NOMO-1 (cell line): ENCODE measurements at regions not wholly inside any gene's neighbourhood (a gene's known extent, or its start where the extent isn't known, plus 50 kb on each side); places are given as distances from the start of the nearest gene placed in this dataset.
"Not testable (repeated sequence)": the region's sequence is repeated elsewhere in the genome, so short reads cannot be mapped to it uniquely, and the experiment has no call there.

Source experiments
- DNase-seq, 2 experiments: peaks; one replicate each; lab custom pipeline; 2025; ENCODE audit not compliant: unreplicated experiment in 2 of 2; lab: John Stamatoyannopoulos, UW

- DNase-seq, result no peak
Observed at GRCh38 chr14:54010981-54011380, 54.4 kb upstream of the BMP4 start.

DNA sequence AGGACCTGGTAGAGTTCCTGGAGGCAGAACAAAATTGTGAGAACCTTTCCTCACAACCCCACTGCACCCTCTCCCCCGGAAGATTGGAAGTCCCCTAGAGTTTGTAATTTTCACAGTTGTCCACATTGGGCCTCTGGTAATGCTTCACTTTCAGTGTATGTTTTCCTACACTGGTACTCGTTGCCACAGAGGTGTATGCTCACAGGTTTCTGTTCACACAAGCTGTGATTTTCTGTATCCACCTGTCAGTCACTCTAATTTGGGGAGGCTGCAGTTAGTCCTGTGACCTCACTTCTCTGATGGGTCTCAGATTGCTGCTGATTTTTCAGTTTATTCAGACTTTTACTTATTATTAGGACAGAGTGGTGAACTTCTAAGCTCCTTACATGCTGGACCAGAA, 66.4 kb upstream of the BMP4 start:
- DNase-seq, result no peak

GRCh38 chr14:54025661-54026060, 69.0 kb upstream of the BMP4 start:
- DNase-seq, result peak in 1 of 2 experiments; percentile 2

DNA sequence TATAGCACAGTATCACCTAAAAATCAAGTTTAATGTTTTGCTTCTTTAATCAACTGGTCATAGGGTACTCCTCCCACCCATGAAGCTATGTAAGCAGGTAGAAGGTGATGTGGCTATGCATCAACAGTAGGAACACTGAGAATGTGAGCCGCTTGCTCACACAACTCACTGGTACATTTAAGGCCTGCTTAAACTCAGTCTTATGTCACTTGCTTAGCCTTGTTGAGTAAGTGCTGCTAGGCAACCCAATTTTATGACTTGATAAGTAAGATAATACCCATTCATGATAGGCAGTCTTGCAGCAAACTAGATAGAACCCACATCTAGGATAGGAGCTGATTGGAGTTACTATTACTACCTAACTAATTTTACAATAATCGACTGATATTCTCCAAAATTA, 70.0 kb upstream of the BMP4 start:
- DNase-seq, result no peak

- not testable (repeated sequence) for DNase-seq
Observed at GRCh38 chr14:54030996-54031395, 74.4 kb upstream of the BMP4 start.

DNA sequence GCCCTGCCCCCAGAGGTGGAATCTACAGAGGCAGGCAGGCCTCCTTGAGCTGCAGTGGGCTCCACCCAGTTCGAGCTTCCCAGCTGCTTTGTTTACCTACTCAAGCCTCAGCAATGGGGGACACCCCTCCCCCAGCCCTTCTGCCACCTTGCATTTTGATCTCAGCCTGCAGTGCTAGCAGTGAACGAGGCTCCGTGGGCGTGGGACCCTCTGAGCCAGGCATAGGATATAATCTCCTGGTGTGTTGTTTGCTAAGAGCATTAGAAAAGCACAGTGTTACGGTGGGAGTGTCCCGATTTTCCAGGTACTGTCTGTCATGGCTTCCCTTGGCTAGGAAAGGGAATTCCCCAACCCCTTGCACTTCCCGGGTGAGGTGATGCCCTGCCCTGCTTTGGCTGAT, 76.7 kb upstream of the BMP4 start:
- DNase-seq, result not testable (repeated sequence)

DNA sequence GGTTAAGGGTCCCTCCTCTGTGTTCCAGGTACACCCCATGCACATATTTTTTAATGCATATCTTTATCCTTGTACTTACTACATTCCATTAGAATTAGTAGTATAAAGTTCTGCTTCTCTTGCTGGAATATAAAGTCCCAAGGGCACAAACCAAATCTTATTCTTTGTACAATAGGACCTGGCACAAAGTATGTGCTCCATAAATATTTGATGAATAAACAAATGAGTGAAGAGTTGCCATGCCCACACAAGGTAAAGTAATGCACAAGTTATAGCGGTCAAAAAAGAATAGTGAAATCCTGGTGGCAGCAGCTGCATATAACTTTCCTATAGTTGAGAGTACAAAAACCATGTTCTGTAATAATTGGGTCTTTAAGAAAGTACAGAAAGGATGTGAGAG, 82.1 kb upstream of the BMP4 start:
- no peak for DNase-seq

DNA sequence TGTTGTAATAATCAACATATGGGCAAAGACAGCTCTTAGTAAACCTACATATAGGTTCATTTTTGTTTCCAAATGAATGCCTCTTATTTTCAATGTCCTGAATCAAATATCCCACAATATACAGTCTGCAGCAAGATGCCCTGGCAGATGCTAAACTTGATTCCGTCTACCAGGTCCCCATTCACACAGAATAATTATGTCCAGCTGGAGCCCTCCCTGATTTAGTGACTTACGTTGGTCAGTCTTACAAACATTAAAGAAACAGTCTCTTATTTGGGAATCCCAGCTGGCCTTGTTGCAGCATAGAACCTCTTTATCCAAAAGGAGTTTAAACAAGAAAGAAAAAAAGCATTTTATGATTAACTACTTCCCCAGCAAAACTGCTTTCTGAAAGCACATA, 82.7 kb upstream of the BMP4 start:
- DNase-seq, result no peak

DNA sequence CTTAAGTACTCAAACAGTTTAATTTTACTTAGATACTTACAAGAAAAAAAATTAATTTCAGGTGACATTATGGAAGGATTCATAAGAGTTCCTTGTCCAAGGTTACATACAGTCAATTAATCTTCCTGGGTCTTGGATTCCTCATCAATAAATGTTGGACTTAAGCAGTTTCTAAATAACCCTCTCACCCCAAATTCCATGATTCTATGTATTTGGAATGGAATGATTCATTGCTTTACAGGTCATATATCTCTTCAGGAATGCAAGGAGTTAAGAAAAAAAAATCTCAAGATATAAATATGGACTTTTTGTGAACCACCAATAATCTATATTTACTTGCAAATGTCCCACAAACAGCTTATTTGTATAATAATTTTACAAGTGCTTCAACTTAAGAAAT, 84.2 kb upstream of the BMP4 start:
- no peak for DNase-seq

DNA sequence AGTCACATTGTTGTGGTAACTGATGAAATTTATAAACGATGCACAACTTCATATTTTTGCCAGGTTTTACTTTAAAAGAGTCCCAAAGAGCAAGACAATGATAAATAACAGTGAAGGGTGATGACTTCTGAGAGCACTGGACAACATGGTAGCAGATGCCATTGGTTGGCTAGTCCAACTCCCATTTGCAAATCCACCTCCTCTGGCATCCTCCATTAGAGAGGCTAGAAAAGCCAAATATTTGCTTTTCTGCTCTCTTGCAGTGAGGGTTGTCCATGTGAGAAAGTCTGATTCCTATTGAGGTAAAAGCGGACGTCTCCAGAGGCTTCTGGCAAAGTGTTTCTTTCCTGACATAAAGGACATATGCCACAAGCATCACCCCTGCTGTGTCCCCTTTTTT, 89.6 kb upstream of the BMP4 start:
- no peak for DNase-seq

- DNase-seq, result peak in 1 of 2 experiments; percentile 33
Observed at GRCh38 chr14:54047645-54048308, 91.2 kb upstream of the BMP4 start.

GRCh38 chr14:54048311-54048710, 91.7 kb upstream of the BMP4 start:
- DNase-seq, result peak; percentile 88 to 95

DNA sequence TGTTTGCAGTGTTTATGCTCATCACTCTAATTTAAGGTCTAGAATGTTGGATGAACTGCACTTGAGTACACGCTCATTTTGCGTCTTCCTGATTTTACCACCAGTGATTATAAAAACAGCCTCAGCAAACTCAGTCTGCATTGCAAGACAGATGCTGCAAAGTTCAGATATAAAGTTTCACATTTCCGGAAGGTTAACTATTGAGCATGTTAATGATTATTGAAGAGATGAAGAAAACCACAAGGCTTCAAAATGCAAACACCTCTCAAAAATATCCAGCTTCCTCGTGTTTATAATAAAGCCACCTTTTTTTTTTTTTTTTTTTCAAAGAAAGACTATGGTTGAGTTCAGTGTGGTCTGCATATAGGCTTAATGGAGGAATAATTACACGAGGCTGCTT, 92.1 kb upstream of the BMP4 start:
- peak; percentile 50 to 90 for DNase-seq

- DNase-seq, result no peak
Observed at GRCh38 chr14:54050759-54051158, 94.1 kb upstream of the BMP4 start.

DNA sequence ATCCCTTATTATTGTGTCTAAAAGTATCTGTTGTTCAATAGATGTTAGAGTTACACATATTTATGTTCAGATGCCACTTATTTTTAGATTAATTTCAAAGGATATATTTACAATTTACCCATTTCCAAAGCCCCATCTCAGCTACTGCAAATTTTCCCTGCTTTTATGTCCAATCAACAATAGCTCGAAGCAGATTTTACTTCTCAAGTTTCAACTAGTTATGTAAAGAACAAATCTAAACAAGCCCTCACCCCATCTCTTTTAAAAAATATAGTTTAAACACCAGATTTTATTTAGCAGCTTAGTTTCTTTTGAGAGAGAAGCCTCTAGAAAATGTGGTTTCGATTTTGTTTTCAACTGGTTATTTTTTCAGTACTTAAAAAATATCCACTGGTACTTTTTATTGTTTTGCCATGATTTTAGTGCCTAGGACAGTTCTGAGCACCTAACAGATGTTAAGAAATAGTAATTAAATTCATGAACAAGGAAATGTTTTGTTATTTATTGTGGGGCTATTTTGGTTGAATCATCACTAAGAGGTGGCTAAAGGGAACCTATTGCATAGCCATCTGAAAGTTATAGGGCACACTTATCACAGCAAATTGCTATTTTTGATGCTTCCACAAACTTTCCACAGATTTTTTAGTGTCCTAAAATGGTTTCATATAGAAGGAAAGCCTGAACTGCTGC, 96.2 kb upstream of the BMP4 start:
- DNase-seq, result peak in 1 of 2 experiments; percentile 2

DNA sequence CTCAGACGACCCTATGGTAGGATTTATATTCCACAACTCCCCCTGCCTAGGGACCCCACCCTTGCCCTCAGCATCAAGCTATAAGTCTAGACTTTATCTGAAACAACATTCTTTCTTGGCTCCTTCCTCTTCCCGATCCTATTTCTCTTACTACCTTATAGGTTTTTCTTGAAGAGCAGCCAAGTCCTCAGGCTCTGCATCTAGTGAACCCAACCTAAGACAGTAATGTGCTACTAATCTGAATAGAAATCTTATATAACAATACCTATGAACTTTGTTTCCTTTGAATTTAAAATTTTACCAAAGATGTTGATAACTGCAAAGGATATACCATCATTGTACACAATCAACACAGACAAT, 96.7 kb upstream of the BMP4 start:
- no peak for DNase-seq

DNA sequence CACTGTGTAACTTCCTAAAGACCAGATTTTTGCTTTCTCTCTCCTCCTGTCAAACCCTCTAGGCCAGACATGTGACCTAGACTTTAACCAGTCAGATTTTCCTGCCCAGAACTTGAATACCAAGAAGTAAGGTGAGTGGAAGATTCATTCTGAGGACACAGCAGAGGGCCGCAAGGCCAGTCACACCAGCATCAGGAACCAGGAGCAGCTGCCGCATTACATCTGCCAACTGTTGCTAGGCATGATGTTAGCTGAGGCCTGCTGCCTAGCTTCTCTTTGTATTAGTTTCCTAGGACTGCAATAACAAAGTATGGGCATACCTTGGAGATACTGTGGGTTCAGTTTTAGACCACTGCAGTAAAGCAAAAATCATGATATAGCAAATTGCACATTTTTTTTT, 101.9 kb upstream of the BMP4 start:
- DNase-seq, result no peak

DNA sequence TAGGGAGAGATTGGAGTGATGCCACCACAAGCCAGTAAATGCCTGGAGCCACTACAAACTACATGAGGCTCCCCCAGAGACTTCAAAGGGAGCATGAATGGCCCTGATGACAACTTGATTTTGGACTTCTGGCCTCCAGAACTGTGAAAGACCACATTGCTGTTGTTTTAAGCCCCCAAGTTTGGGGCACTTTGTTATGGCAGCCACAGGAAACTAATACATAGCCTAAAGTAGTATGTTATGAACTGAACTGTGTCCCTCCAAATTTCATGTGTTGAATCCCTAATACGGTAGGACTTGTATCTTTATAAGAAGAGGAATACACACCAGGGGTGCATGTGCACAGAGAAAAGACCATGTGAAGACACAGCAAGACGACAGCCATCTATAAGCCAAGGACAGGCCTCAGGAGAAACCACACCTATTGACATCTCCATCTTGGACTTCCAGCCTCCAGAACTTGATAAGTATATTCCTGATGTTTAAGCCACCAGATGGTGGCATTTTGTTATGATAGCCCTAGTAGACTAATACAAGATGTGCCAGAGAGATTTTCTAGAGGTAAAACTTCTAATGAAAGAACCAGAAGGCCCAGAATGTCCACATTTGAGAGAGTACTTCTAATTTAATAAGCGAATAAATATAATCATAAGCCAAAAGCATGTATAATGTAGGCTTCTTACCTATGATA, 127.1 kb upstream of the BMP4 start:
- DNase-seq, result no peak

GRCh38 chr14:54085232-54085761, 128.7 kb upstream of the BMP4 start:
- DNase-seq, result no peak

DNA sequence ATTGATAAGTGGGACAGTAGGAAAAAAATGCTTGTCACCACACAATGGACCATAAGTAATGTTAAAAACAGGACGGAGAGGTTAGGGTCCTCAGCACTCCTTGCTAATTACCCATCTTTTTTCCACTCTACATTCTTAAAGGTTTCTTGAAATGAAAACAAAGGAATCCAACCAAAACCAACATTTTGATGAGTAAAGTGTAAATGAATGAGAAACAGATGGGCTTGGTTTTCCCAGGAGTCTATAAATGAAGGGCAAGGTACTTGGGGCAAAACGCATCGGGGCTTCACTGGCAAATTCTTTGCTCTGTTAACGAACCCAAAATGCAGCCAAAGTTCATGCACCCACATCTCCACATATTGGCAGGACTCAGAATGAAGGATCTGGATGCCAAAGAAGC, 129.2 kb upstream of the BMP4 start:
- DNase-seq, result no peak

DNA sequence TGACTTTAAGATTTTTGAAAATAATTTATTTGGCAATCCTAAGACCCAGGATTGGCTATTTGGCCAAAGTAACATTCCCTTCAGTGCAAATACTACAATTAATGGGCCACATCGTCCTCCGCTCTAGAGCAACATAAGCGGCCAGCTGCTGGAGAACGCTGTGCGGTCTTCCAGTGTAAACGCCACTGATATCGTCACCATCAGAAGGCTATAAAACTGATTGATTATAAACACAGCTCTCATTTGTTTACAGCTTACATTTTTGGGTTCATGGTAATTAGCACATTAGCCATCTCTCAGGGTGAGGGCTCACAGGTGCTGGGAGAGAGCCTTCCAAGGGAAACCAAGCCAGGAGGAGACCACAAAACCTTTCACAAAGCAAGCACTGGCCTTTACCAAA, 130.1 kb upstream of the BMP4 start:
- no peak for DNase-seq

- no peak for DNase-seq
Observed at GRCh38 chr14:54087376-54087775, 130.8 kb upstream of the BMP4 start.
